Stimulated activated CD8-positive, alpha-beta memory T cell treated with anti-CD3 and anti-CD28 coated beads, Interleukin-4, amount 100 ng/mL, for 48 hours (primary cell): ENCODE measurements at regions not wholly inside any gene's neighbourhood (a gene's known extent, or its start where the extent isn't known, plus 50 kb on each side); places are given as distances from the start of the nearest gene placed in this dataset.

Source experiments
- DNase-seq: peaks from one replicate; pipeline ENCODE4 v3.0.0-alpha.2; 2020

DNA sequence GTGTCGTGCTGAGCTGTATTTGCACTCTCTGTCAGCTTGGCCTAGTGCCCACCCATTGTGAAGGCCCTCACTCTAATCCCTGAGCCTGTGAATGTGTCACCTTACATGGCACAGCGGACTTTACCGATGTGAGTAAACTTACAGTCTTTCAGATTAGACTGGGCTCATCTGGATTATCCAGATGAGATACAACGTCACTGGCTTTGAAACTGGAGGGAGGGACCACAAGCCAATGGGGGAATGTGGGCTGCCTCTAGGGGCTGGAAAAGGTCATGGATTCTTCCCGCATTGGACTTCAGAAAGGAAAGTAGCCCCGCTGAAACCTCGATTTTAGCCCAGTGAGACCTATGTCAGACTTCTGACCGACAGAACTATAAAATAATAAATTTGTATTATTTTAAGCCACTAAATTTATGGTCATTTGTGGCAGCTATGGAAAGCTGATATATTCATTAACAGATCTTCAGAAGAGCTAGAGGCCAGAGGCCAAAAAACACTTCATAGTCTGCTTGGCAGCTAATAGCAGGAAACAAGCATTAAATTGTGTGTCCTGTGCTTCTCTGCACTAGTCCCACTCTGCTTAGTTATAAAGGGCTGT lies 139.0 kb upstream of the GAS1 start:
- no peak for DNase-seq

DNA sequence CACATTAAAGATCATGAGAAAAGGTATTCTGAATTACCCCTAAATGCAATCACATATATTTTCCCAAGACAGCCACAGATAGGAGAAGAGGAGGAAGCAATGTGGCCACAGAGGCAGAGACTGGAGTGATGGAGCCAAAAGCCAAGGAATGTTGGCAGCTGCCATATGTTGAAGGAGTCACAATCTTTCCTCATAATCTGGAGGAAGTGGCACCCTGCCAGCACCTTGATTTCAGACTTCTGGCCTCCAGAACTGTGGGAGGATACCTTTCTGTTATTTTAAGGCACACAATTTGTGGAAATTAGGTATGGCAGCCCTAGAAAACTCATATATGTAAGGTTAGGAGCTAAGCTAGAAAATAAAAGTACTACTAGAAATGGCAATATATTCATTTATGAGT lies 139.9 kb upstream of the GAS1 start:
- DNase-seq, result no peak

GRCh38 chr9:87088192-87088591 lies 140.9 kb upstream of the GAS1 start:
- no peak for DNase-seq

DNA sequence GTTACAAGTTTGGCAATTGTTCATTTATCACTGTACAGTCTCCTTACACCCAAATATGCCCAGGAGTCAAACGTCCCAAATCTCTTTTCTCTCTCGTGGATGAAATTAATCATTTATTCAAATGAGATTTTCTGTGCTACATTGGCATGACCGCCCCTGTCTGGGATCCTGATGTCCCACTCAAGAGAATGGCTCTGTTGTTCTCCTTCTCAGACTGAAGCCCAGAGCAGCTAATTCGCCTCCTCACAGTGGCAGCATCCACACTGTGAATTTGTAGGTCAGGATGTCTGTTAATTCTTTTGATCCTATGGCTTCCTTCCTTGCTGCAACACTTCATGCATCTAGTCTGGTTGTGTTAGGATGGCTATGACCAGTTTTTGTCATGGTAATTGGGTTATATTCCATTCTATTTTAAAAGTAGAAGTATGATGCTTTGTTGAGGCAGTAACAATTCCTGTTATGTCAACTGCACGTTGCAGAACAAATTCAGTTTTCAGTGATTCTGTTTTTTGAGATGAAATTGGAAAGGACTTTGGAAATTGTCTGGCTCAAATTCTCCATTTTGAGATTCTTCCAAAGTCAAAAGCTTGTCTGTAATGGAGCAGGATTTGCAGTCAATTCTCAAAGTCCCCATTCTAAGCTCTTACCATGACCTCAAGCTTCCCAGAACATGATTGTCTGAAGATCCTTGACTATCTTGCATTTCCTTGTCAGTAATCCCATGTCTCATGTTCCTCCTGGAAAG lies 141.5 kb upstream of the GAS1 start:
- DNase-seq, result no peak

- DNase-seq, result no peak
Observed at GRCh38 chr9:87089506-87089905, 142.2 kb upstream of the GAS1 start.

DNA sequence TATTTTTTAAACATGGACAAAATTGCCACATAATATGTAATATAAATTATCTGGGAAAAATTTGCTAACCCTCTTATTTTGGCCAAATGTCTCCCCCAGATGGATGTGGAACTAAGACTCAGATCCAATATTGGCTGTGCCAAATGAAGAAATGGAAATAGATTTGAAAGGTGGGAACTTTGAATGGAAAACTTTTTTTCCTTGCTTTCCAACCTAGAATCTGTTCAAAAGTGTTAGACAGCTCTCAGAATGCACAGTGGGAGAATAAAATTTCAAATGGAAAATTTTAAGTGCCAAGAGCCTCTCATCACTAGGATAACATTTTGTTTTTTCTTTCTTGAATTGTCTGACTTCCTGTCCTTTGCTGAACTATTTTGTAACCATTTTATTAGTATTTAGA lies 142.6 kb upstream of the GAS1 start:
- DNase-seq, result no peak

GRCh38 chr9:87093777-87094176 lies 146.5 kb upstream of the GAS1 start:
- no peak for DNase-seq

- DNase-seq, result no peak
Observed at GRCh38 chr9:87095951-87096350, 148.6 kb upstream of the GAS1 start.

GRCh38 chr9:87096506-87096905 lies 149.2 kb upstream of the GAS1 start:
- no peak for DNase-seq

- DNase-seq, result no peak
Observed at GRCh38 chr9:87097238-87097637, 149.9 kb upstream of the GAS1 start.

- no peak for DNase-seq
Observed at GRCh38 chr9:87099407-87099806, 152.1 kb upstream of the GAS1 start.

GRCh38 chr9:87100001-87100400 lies 152.7 kb upstream of the GAS1 start:
- DNase-seq, result no peak

- no peak for DNase-seq
Observed at GRCh38 chr9:87102126-87102525, 154.8 kb upstream of the GAS1 start.

DNA sequence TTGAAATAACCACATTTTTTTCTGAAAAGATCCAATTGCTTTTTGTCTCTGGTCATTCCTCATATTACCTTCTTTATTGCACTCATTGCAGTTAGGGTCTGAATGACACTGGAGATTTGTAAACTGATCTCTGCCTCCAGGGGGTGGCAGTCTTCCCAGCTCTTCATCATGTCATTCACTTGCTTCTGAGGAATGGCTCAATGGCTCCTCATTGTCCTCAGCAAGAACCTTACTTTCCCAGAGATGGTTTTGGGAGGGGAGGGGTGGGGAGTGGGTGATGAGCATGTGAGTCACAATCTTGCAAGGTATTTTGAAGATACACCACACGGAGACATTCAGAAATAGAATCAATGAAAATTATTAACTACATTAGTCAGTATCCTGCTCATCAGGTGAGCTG lies 159.8 kb upstream of the GAS1 start:
- no peak for DNase-seq

GRCh38 chr9:87108661-87109060 lies 161.4 kb upstream of the GAS1 start:
- no peak for DNase-seq

- no peak for DNase-seq
Observed at GRCh38 chr9:87109231-87109631, 161.9 kb upstream of the GAS1 start.

GRCh38 chr9:87109851-87110250 lies 162.5 kb upstream of the GAS1 start:
- DNase-seq, result no peak

DNA sequence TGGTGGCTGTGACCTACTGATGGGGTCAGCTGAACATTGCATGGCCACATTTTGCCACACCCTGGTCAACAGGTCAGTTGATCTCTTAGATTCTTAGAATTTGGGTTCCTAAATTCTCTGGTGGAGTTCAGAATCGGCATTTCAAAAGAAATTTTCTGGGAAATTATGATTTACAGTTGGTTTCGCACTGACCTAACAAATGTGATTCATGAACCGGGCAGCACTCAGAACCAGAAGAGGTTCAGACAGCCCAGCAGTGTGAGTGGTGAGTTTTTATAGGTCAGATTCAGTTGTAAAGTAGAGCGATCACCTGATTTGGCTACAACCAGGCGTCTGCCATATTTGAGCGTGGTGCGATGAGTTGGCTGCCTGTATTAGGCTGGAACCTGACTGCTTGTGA lies 163.7 kb upstream of the GAS1 start:
- no peak for DNase-seq

DNA sequence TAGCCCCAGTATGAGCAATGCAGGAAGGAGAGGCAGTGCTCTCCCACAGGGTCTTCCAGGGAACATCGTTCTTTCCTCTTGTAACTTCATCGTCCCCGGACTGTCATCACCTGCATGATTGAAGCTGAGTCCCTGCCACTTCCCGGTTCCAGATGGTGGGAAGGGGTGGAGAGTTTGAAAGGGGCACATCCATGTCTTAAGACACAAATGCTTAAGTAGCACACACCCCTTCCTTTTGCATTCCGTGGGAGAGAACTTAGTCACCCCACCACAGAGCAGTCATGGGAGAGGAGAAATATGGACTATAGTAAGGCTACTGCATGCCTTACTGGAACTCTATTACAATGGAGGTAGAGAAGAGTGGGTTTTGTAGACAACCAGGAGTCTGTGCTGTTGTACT lies 165.3 kb upstream of the GAS1 start:
- DNase-seq, result no peak

DNA sequence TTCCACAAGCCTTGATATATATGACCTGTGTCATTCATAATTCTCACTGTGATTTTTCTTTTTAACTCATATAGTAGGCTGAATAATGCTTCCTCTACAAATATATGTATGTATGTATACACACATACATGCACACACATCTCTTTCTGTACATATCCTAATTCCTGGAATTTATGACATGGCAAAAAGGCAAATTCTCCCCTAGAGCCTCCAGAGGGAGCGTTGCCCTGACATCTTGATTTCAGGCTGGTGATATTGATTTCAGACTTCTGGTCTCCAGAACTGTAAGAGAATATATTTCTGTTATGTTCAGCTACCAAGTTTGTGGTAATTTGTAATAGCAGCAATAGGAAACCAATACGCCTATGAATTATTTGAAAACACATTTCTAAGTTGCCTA lies 166.6 kb upstream of the GAS1 start:
- no peak for DNase-seq

DNA sequence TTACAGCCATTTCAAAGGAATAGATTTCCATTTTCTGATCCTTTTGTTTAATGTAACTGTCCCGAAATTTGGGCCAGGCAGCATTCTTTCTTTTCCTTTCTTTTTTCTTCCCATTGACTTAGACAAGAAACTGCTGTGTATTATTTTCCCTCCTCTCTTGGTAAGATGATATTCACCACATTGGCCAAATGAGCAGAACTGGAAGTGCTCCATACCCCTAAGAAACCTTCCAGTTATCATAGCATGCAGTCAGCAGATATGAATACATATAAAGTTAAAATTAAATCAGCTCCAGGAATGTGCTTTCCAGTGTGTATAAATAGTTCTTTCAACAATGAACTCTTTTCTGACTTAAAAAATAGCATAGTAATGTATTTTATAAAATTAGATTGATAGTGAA lies 168.5 kb upstream of the GAS1 start:
- DNase-seq, result no peak

DNA sequence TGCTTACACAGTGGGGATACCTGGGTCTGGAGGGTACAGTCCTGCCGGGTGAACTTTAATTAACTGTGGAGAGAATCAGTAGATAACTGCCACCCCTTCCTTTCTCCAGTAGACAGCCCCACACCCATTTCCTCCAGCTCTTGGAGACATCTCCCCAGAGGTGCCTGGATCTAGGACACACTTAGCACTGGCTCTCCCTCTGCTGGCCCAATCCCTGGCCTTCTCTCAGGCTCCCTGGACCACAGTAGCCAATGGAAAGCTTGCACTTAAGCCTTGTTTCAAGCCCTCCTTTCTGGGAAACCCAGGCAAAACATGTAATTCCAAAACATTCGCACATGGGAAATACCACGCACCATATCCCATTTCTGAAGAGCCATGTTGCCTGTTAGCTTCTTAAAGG lies 169.2 kb upstream of the GAS1 start:
- DNase-seq, result no peak

- DNase-seq, result no peak
Observed at GRCh38 chr9:87118594-87118993, 171.3 kb upstream of the GAS1 start.

GRCh38 chr9:87119328-87119881 lies 172.1 kb upstream of the GAS1 start:
- DNase-seq, result no peak

DNA sequence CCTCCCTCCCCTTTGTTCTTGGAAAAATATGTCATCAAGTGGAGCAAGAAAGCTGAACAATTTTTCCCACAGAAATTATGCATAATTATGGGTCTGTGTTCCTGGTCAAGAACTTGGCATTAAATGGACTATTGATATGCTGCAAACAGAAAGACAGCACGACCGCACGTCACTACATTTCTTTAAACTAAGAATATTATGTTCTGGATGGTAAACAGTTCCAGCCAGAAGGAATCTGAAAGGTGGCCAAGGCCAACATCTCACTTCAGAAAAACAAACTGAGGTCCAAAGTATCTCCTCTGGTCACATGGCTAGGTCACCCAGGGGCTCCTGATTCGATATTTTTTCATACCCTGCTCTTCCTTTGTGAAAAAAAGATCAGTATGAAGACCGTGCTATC lies 173.3 kb upstream of the GAS1 start:
- DNase-seq, result no peak
